ENCODE measurements at regions not wholly inside any gene's neighbourhood (a gene's known extent, or its start where the extent isn't known, plus 50 kb on each side); places are given as distances from the start of the nearest gene placed in this dataset.

DNA sequence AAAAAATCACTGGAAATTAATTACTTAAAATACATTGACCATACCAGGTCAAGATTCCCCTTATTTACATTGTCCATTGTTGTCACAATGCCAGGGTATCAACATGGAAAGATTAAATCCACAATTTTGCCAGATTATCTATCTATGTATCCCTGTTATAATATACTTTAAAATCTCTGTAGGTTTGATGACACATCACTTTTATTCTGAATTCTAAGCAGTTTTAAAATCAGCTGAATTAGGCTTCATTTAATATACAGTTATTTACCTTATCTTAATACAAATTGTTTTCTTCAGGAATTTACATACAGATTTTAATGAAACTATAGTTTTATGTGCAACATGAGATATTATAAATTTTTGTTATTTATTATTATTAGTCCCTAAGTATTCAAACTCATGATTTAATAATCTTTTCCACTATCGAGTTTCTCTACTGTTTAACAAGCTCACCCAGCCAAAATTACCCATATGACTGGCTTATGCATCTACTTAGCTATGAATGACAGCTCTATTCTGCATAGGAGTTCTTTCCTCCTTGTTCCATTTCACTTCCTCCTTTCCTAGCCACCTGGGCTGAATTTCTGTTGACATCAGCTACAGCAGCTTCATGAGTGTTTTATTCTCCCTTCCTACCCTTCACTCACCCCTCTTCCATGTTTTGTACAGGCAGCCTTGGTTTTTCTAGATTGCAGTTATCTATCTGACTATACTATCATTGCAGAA lies 654.2 kb upstream of the MAP3K7 start:
- TF ChIP-seq CTCF (IDR thresholded peaks at IDR 0.05; ENCODE audit: insufficient read depth, low read length) (no peak), POLR2AphosphoS5 (IDR thresholded peaks at IDR 0.05; ENCODE audit: low read depth) (no peak)
